ENCODE measurements at regions not wholly inside any gene's neighbourhood (a gene's known extent, or its start where the extent isn't known, plus 50 kb on each side); places are given as distances from the start of the nearest gene placed in this dataset.

DNA sequence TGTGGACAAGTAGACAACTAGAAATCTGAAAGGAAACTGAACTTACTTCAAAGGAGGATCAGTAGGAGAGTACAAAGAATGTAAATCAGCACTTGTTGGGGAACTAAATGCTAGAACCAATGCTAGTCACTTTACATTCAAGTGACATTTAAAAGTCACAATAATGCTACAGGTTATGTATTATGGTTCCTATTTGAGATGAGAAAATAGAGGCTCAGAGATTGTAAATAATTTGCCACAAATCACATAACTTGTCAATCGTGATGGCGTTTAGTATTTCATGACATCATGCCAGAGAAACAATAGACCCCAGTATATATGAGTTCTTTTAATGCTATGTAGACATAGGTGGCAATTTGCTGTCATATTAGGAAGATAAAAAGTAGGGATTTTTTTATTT lies 467.8 kb upstream of the CBLB start:
- DNase-seq, result no peak
- TF ChIP-seq, protein P1, sequence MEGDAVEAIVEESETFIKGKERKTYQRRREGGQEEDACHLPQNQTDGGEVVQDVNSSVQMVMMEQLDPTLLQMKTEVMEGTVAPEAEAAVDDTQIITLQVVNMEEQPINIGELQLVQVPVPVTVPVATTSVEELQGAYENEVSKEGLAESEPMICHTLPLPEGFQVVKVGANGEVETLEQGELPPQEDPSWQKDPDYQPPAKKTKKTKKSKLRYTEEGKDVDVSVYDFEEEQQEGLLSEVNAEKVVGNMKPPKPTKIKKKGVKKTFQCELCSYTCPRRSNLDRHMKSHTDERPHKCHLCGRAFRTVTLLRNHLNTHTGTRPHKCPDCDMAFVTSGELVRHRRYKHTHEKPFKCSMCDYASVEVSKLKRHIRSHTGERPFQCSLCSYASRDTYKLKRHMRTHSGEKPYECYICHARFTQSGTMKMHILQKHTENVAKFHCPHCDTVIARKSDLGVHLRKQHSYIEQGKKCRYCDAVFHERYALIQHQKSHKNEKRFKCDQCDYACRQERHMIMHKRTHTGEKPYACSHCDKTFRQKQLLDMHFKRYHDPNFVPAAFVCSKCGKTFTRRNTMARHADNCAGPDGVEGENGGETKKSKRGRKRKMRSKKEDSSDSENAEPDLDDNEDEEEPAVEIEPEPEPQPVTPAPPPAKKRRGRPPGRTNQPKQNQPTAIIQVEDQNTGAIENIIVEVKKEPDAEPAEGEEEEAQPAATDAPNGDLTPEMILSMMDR (IDR thresholded peaks at IDR 0.05), result no peak
- Histone ChIP-seq H3K9ac (ENCODE audit: low read depth in 2 of 2, low read length in 2 of 2) (no peak overlapping the region), H3K27me3 (no peaks in the 10 kb centered on the region), H3K36me3 (no peaks in the 10 kb centered on the region), H3K4me1 (no peaks in the 10 kb centered on the region), H3K4me3 (no peak overlapping the region), H3K9me3 (no peaks in the 10 kb centered on the region), H3K27ac (no peak overlapping the region)
- intact Hi-C loops (cut with DNase I), result no loop called here

DNA sequence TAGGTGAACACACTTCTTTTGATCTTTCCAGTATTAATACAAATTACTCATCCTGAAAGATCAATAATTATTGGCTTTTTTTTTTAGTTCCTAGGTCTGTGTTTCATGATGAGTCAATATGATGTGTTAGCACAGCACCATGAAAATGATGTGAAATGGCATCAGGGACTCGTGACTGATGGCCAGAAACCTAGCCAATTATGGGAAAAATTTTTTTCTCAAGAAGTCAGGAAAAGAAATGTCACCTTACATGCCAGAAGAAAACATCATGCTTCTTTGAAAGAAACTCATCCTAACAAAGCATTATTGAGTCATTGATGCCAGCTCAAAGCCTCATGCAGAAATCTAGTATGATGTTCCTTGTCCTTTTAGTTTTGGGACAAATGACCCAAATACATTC lies 468.3 kb upstream of the CBLB start:
- H3K9me3 ChIP-seq, result no peaks in the 10 kb centered on the region
- TF ChIP-seq, protein P1 (IDR thresholded peaks at IDR 0.05), result no peak
- no peak overlapping the region for H3K27ac ChIP-seq
- H3K4me1 ChIP-seq, result no peaks in the 10 kb centered on the region
- H3K4me3 ChIP-seq, result no peak overlapping the region
- H3K9ac ChIP-seq (ENCODE audit: low read depth in 2 of 2, low read length in 2 of 2), result no peak overlapping the region
- H3K27me3 ChIP-seq, result no peaks in the 10 kb centered on the region
- H3K36me3 ChIP-seq, result no peaks in the 10 kb centered on the region
- intact Hi-C loops (cut with DNase I), result no loop called here
- DNase-seq, result no peak

DNA sequence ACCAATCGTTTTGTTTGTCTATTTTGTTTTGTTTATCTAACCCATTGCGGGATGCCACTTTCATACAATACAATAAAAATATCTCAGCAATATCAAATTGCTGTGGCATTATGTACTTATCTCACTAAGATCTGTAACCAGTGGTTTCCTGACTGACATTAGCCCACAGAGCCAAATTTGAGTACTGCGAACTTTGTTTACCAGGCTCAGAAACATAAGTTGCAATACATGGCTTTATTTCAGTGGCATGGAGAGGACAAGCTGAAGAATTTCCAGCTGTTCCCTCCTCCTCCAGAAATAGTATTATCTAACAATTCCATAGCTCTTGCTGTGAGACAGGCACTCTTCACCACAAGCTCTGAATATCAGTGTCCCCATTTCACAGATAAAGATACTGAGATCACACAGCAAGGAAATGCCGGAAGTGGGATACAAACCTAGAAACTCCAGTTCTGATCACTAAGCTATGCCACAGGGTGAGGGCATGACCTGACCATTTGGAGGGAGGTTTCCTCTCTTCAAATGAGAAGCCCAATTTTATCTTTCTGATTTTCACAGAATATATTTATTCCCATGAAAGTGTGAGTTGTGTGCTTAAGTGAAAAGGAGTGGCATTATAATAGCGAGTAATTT lies 469.9 kb upstream of the CBLB start:
- no peak overlapping the region for H3K4me3 ChIP-seq
- H3K9me3 ChIP-seq, result no peaks in the 10 kb centered on the region
- H3K27ac ChIP-seq, result no peak overlapping the region
- no peaks in the 10 kb centered on the region for H3K36me3 ChIP-seq
- intact Hi-C loops (cut with DNase I), result no loop called here
- H3K4me1 ChIP-seq, result no peaks in the 10 kb centered on the region
- no peaks in the 10 kb centered on the region for H3K27me3 ChIP-seq
- H3K9ac ChIP-seq (ENCODE audit: low read depth in 2 of 2, low read length in 2 of 2), result no peak overlapping the region
- TF ChIP-seq, protein P1 (IDR thresholded peaks at IDR 0.05), result no peak
- DNase-seq, result no peak

DNA sequence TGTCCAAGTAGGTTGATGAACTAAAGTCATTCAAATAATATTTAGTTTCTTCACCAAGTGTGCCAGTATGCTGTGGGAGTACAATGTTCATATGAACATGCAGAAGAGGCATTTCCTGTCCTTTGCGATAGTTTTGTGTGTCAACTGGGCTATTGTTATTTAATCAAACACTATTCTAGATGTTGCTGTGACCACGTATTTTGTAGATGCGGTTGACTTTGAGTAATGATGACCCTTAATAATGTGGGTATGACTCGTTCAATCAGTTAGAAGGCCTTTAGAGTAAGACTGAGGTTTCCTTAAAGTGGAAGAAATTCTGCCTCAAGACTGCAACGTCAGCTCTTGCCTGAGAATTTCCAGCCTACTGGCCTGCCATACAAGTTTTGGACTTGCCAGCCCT lies 470.7 kb upstream of the CBLB start:
- no peaks in the 10 kb centered on the region for H3K36me3 ChIP-seq

DNA sequence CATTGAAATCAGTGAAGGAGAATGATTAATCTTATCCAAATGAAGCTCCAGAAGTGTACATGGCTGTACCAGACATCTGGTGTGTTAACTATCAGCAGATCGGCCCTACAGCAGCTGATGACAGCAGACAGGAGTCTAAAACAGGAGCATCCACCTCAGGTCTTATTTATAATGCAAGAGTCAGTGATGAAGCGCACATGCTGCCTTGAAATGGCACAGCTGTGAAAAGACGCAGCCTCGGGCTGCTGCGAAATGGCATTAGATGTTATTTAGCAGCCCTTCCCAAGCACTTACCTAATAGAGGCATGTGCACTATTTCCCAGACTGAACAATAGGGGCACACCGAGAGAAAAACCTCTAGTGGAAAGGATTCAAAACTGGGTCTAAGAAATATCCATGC lies 472.3 kb upstream of the CBLB start:
- intact Hi-C loops (cut with DNase I), result no loop called here
- no peaks in the 10 kb centered on the region for H3K4me1 ChIP-seq
- TF ChIP-seq, protein P1 (IDR thresholded peaks at IDR 0.05), result no peak

More for the DNA sequence above, 470.7 kb upstream of the CBLB start:
- no peak for DNase-seq
- intact Hi-C loops (cut with DNase I), result no loop called here
- Histone ChIP-seq H3K4me1 (no peaks in the 10 kb centered on the region), H3K9ac (ENCODE audit: low read depth in 2 of 2, low read length in 2 of 2) (no peak overlapping the region), H3K27me3 (no peaks in the 10 kb centered on the region), H3K27ac (no peak overlapping the region), H3K9me3 (no peaks in the 10 kb centered on the region), H3K4me3 (no peak overlapping the region)
- TF ChIP-seq, protein P1 (IDR thresholded peaks at IDR 0.05), result no peak

More for the DNA sequence above, 472.3 kb upstream of the CBLB start:
- H3K27ac ChIP-seq, result no peak overlapping the region
- no peaks in the 10 kb centered on the region for H3K36me3 ChIP-seq
- no peaks in the 10 kb centered on the region for H3K27me3 ChIP-seq
- H3K4me3 ChIP-seq, result no peak overlapping the region
- H3K9me3 ChIP-seq, result no peaks in the 10 kb centered on the region
- no peak for DNase-seq
- H3K9ac ChIP-seq (ENCODE audit: low read depth in 2 of 2, low read length in 2 of 2), result no peak overlapping the region

Measured in colonic mucosa (tissue), 4 donors.